Hepatocyte (in vitro differentiated cells): ENCODE measurements at regions not wholly inside any gene's neighbourhood (a gene's known extent, or its start where the extent isn't known, plus 50 kb on each side); places are given as distances from the start of the nearest gene placed in this dataset.

Experiments
- EZH2 ChIP-seq: fragments of 200-600 bp; sonication (generic); IDR thresholded peaks from 2 replicates; pipeline ENCODE4 v1.6.1; 2016; ENCODE audit warnings: antibody characterized with exemption, mild to moderate bottlenecking, borderline replicate concordance
- EZH2phosphoT487 ChIP-seq: fragments of 200-600 bp; sonication (generic); IDR thresholded peaks from one replicate; pipeline ENCODE4 v1.6.1; 2018; ENCODE audit warnings: antibody characterized with exemption, mild to moderate bottlenecking, low read depth, moderate library complexity; ENCODE audit not compliant: unreplicated experiment, severe bottlenecking
- TF ChIP-seq, protein P1 (sequence below): fragments of 200-600 bp; sonication (generic); IDR thresholded peaks from 2 replicates; pipeline ENCODE4 v1.5.1; 2016; ENCODE audit warnings: antibody characterized with exemption, mild to moderate bottlenecking; ENCODE audit not compliant: poor library complexity

DNA sequence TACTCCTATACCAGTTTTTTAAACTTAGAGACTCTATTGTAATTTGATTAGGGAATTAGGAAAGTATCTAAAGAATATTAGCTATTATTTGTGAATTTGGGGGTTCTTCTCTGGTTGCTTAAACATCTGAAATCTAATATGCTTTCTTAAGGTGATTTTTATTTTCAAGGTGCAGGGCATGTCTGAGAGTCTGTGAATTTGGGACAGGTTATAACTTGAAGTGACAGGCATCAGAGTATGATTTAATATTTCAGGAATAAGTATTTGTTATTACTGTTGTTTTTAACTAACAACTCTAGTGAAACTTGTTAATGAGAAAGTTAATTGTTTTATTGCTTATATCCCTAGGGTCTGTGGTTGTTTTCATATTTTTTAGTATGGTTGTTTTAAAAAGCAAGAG lies 321.6 kb upstream of the EPHA3 start:
- TF ChIP-seq EZH2phosphoT487 (no peak), EZH2 (no peak)
- TF ChIP-seq, protein P1, sequence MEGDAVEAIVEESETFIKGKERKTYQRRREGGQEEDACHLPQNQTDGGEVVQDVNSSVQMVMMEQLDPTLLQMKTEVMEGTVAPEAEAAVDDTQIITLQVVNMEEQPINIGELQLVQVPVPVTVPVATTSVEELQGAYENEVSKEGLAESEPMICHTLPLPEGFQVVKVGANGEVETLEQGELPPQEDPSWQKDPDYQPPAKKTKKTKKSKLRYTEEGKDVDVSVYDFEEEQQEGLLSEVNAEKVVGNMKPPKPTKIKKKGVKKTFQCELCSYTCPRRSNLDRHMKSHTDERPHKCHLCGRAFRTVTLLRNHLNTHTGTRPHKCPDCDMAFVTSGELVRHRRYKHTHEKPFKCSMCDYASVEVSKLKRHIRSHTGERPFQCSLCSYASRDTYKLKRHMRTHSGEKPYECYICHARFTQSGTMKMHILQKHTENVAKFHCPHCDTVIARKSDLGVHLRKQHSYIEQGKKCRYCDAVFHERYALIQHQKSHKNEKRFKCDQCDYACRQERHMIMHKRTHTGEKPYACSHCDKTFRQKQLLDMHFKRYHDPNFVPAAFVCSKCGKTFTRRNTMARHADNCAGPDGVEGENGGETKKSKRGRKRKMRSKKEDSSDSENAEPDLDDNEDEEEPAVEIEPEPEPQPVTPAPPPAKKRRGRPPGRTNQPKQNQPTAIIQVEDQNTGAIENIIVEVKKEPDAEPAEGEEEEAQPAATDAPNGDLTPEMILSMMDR, result no peak
